Stomach smooth muscle (tissue), 2 donors: ENCODE measurements at regions not wholly inside any gene's neighbourhood (a gene's known extent, or its start where the extent isn't known, plus 50 kb on each side); places are given as distances from the start of the nearest gene placed in this dataset.

Source experiments
- H3K27ac ChIP-seq: one replicate; pipeline ENCODE4 v1.7.0; 2013; ENCODE audit warnings: mild to moderate bottlenecking, low read length, inconsistent platforms
- H3K27me3 ChIP-seq, 2 donors: one replicate each; pipeline ENCODE4 v1.7.0; 2013; ENCODE audit warnings: low read length in 2 of 2; ENCODE audit not compliant: insufficient read depth in 2 of 2, control insufficient read depth in 1 of 2
- H3K36me3 ChIP-seq, 2 donors: one replicate each; pipeline ENCODE4 v1.7.0; 2013; ENCODE audit warnings: low read length in 2 of 2; ENCODE audit not compliant: control insufficient read depth in 2 of 2, insufficient read depth in 2 of 2
- H3K4me1 ChIP-seq: one replicate; pipeline ENCODE4 v1.7.0; 2013; ENCODE audit warnings: low read length; ENCODE audit not compliant: control insufficient read depth, insufficient read depth
- H3K4me3 ChIP-seq, 2 donors: one replicate each; pipeline ENCODE4 v1.7.0; 2013; ENCODE audit warnings: low read length in 2 of 2
- H3K9ac ChIP-seq, 2 donors: one replicate each; pipeline ENCODE4 v1.7.0; 2013; ENCODE audit warnings: low read length in 2 of 2, mild to moderate bottlenecking in 1 of 2
- H3K9me3 ChIP-seq, 2 donors: one replicate each; pipeline ENCODE4 v1.7.0; 2013; ENCODE audit warnings: low read length in 2 of 2; ENCODE audit not compliant: control insufficient read depth in 2 of 2
- donor health status: healthy.
- donor health status: Pancreatic carcinoma.

DNA sequence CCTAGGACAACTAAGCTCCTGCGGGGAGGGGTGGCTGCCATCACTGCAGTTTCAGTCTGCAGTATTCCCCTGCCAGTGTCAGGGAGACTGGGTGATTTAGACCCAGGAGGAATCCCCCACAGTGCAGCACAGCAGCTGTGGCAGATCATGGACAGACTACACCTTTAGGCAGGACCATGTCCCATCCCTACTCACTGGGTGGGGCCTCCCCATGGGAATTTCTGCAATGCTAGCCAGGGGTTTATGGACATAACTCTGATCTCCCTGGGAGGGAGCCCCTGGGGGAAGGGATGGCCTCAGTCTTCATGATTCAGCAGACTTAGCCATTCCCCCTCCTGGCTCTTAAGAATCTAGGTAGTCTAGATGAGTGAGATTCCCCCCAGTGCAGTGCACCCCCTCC is 130.1 kb upstream of the STAC start:
- H3K9ac ChIP-seq = no peak overlapping the region
- H3K9me3 ChIP-seq = peaks cover 0 to 5% of the 10 kb centered on the region in 2 donors
- H3K27ac ChIP-seq = no peak overlapping the region
- H3K4me1 ChIP-seq = no peaks in the 10 kb centered on the region
- H3K27me3 ChIP-seq = no peaks in the 10 kb centered on the region
- no peaks in the 10 kb centered on the region for H3K36me3 ChIP-seq
- H3K4me3 ChIP-seq = no peak overlapping the region

GRCh38 chr3:36257158-36257852 is 123.0 kb upstream of the STAC start:
- Histone ChIP-seq H3K27ac (no peak overlapping the region), H3K4me1 (no peaks in the 10 kb centered on the region)

DNA sequence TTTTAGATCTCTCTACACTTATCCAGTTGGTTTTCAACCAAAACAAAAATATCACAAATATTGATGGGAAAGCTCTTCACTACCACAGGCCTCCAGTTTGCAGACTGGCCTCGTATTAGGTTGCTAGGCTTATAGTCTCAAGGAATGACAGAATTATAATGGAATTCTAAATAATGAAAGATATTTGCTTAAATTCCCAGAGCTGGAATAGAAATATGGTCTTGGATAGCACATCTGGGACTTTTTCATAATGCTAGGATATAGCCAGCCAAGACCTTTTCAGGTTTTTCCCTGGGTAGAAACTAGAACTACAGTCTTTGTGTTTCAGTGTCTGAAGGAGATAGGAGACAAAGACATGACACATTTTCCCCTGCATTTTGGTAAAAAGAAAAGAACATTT is 121.9 kb upstream of the STAC start:
- Histone ChIP-seq H3K27ac (no peak overlapping the region), H3K27me3 (no peaks in the 10 kb centered on the region), H3K36me3 (no peaks in the 10 kb centered on the region), H3K9ac (no peak overlapping the region), H3K9me3 (no peaks in the 10 kb centered on the region), H3K4me3 (no peak overlapping the region), H3K4me1 (no peaks in the 10 kb centered on the region)

More at GRCh38 chr3:36257158-36257852, 123.0 kb upstream of the STAC start:
- no peak overlapping the region for H3K9ac ChIP-seq
- H3K36me3 ChIP-seq = no peaks in the 10 kb centered on the region
- no peaks in the 10 kb centered on the region for H3K9me3 ChIP-seq
- H3K4me3 ChIP-seq = no peak overlapping the region
- no peaks in the 10 kb centered on the region for H3K27me3 ChIP-seq

- Histone ChIP-seq H3K4me3 (no peak overlapping the region), H3K4me1 (no peaks in the 10 kb centered on the region), H3K27me3 (no peaks in the 10 kb centered on the region), H3K9ac (no peak overlapping the region), H3K36me3 (no peaks in the 10 kb centered on the region), H3K27ac (no peak overlapping the region), H3K9me3 (no peaks in the 10 kb centered on the region)
Measured at GRCh38 chr3:36259580-36259979, 120.7 kb upstream of the STAC start.

GRCh38 chr3:36269274-36269673 is 111.0 kb upstream of the STAC start:
- no peak overlapping the region for H3K4me3 ChIP-seq
- H3K36me3 ChIP-seq = no peaks in the 10 kb centered on the region
- H3K9ac ChIP-seq = no peak overlapping the region
- H3K27me3 ChIP-seq = no peaks in the 10 kb centered on the region
- no peaks in the 10 kb centered on the region for H3K9me3 ChIP-seq
- H3K4me1 ChIP-seq = no peaks in the 10 kb centered on the region
- no peak overlapping the region for H3K27ac ChIP-seq

DNA sequence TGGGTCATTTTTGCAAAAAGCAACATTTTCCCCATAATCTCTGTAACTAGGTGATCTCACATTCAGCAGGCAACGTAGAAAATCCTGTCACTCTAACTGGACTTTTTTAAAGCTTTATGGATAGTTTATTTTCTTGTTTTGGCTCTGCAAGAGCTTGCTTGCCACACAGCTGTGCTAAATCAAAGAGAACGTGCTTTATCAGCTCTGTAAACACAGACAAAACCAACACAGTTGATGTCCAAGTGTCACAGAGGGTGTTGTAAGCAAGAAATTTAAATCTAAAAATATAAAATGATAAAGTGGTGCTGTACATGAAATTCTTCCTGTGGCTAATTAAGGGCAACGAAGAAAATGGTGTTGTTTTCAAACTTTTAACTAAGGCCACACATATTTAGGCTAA is 97.5 kb upstream of the STAC start:
- Histone ChIP-seq H3K27me3 (no peaks in the 10 kb centered on the region), H3K9ac (no peak overlapping the region), H3K4me1 (no peaks in the 10 kb centered on the region), H3K27ac (no peak overlapping the region), H3K9me3 (peaks cover 0 to 5% of the 10 kb centered on the region in 2 donors), H3K4me3 (no peak overlapping the region), H3K36me3 (no peaks in the 10 kb centered on the region)

GRCh38 chr3:36295296-36295695 is 85.0 kb upstream of the STAC start:
- Histone ChIP-seq H3K27me3 (no peaks in the 10 kb centered on the region), H3K9me3 (no peaks in the 10 kb centered on the region), H3K36me3 (no peaks in the 10 kb centered on the region), H3K4me1 (no peaks in the 10 kb centered on the region), H3K4me3 (no peak overlapping the region), H3K9ac (no peak overlapping the region), H3K27ac (no peak overlapping the region)

DNA sequence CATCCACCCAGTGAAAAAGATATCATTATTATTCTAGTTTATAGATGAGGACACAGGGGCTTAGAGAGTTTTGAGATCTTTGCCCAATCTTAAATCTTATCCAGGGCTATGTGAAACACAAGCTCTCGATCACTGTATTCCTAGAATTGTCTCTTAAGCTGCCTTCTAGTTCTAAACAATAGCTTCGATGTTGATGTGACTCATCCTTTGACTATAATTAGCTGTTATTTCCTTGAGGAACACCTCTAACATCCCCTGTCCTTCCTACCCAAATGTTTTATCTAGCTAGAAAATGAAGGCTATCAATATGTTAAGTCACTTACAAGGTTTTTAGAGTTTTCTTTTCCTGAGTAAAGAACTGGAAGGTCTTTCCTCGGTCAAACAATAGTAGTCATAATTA is 83.1 kb upstream of the STAC start:
- H3K9ac ChIP-seq = no peak overlapping the region
- no peaks in the 10 kb centered on the region for H3K4me1 ChIP-seq
- H3K4me3 ChIP-seq = no peak overlapping the region
- H3K27ac ChIP-seq = no peak overlapping the region
- no peaks in the 10 kb centered on the region for H3K27me3 ChIP-seq
- H3K9me3 ChIP-seq = no peaks in the 10 kb centered on the region
- H3K36me3 ChIP-seq = no peaks in the 10 kb centered on the region

- no peaks in the 10 kb centered on the region for H3K36me3 ChIP-seq
- no peak overlapping the region for H3K9ac ChIP-seq
- no peak overlapping the region for H3K4me3 ChIP-seq
- no peaks in the 10 kb centered on the region for H3K9me3 ChIP-seq
- no peak overlapping the region for H3K27ac ChIP-seq
- H3K4me1 ChIP-seq = no peaks in the 10 kb centered on the region
- H3K27me3 ChIP-seq = no peaks in the 10 kb centered on the region
Measured at GRCh38 chr3:36298188-36298587, 82.1 kb upstream of the STAC start.

DNA sequence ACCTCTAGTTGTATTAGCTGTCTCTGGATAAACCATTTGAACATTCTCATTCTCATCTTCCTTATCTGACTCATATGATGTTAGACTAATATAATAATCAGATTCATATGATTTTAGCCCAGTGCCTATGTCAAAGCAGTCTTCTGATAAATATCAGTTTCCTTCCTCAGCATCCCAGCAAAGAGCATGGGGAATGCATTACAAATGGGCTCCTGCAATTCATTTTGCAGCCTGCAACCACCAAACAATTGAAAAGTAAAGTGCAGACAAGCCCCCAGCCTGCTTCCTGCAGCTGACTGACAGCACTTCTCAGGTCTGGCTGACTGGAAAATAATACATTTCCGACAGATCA is 78.2 kb upstream of the STAC start:
- H3K9ac ChIP-seq = no peak overlapping the region

DNA sequence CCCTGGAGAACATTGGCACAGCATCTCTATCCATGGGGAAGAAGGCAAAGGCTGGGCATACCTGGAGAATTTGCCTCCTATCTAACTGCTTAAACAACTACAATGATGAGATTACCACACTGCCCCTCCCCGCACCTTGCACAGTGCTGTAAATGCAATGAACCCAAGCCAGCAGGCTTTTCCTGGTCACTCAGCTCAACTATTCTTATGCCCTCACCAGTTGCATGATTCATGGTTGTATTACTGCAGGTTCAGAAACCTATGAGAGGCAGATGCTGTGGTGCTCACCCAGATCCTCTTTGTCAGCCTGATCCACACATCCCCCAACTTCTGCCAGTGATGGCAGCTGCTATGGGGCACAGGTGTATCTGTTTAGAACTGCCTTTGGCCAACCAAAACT is 77.7 kb upstream of the STAC start:
- H3K4me3 ChIP-seq = no peak overlapping the region
- no peaks in the 10 kb centered on the region for H3K9me3 ChIP-seq
- no peaks in the 10 kb centered on the region for H3K4me1 ChIP-seq
- H3K36me3 ChIP-seq = no peaks in the 10 kb centered on the region
- no peaks in the 10 kb centered on the region for H3K27me3 ChIP-seq
- no peak overlapping the region for H3K9ac ChIP-seq
- H3K27ac ChIP-seq = no peak overlapping the region

More for the DNA sequence above, 78.2 kb upstream of the STAC start:
- H3K27me3 ChIP-seq = no peaks in the 10 kb centered on the region
- no peak overlapping the region for H3K4me3 ChIP-seq
- H3K4me1 ChIP-seq = no peaks in the 10 kb centered on the region
- H3K36me3 ChIP-seq = no peaks in the 10 kb centered on the region
- no peaks in the 10 kb centered on the region for H3K9me3 ChIP-seq
- no peak overlapping the region for H3K27ac ChIP-seq
